ENCODE measurements at regions not wholly inside any gene's neighbourhood (a gene's known extent, or its start where the extent isn't known, plus 50 kb on each side); places are given as distances from the start of the nearest gene placed in this dataset.

- TF ChIP-seq CTCF (IDR thresholded peaks at IDR 0.05) (no peak), EZH2 (IDR thresholded peaks at IDR 0.05; ENCODE audit: borderline replicate concordance, insufficient read depth, low read depth, low read length, poor library complexity, severe bottlenecking) (no peak)
Measured at GRCh38 chr5:17405976-17406375, 92.1 kb upstream of the TAF11L2 start.

All from B cell (primary cell).